SK-N-MC (cell line): ENCODE measurements at regions not wholly inside any gene's neighbourhood (a gene's known extent, or its start where the extent isn't known, plus 50 kb on each side); places are given as distances from the start of the nearest gene placed in this dataset.

Source experiments
- EZH2 ChIP-seq: fragments of 200-600 bp; sonication (generic); IDR thresholded peaks from one replicate; pipeline ENCODE4 v1.6.1; 2017; ENCODE audit warnings: antibody characterized with exemption
- FOXP2 ChIP-seq: optimal IDR thresholded peaks from 2 replicates; pipeline ENCODE3; 2011; ENCODE audit warnings: mild to moderate bottlenecking, moderate library complexity; ENCODE audit not compliant: insufficient read depth; ENCODE audit errors: extremely low read length, control extremely low read depth
- POLR2AphosphoS5 ChIP-seq: IDR thresholded peaks from 2 replicates; pipeline ENCODE4 v1.6.1; 2012; ENCODE audit warnings: mild to moderate bottlenecking, low read depth, low read length, borderline replicate concordance

- TF ChIP-seq POLR2AphosphoS5 (peak; percentile 53; the same call in 1 of the 2 replicates), EZH2 (no peak), FOXP2 (no peak)
Observed at GRCh38 chr3:191695131-191695814, 234.3 kb downstream of the PYDC2 start.
